OCI-LY1 (cell line): ENCODE measurements at regions not wholly inside any gene's neighbourhood (a gene's known extent, or its start where the extent isn't known, plus 50 kb on each side); places are given as distances from the start of the nearest gene placed in this dataset.

Source experiments
- H2AFZ ChIP-seq: fragments of 200-600 bp; sonication (generic), shearing (Covaris generic); 2 replicates; pipeline ENCODE4 v1.6.0; 2014; ENCODE audit warnings: antibody characterized with exemption, mild to moderate bottlenecking, low read length
- H3F3A ChIP-seq: fragments of 200-600 bp; sonication (generic), shearing (Covaris generic); 2 replicates; pipeline ENCODE4 v1.6.0; 2014; ENCODE audit warnings: mild to moderate bottlenecking, antibody characterized with exemption, low read length, moderate library complexity; ENCODE audit not compliant: insufficient read depth
- H3K27ac ChIP-seq: fragments of 200-600 bp; sonication (generic); 2 replicates; pipeline ENCODE4 v1.5.1; 2014; ENCODE audit warnings: low read length, mixed run types, mild to moderate bottlenecking, low read depth; ENCODE audit not compliant: poor library complexity, severe bottlenecking
- H3K27me3 ChIP-seq: fragments of 200-600 bp; sonication (generic); 2 replicates; pipeline ENCODE4 v1.6.0; 2014; ENCODE audit warnings: antibody characterized with exemption, mild to moderate bottlenecking, low read length, moderate library complexity; ENCODE audit not compliant: insufficient read depth
- H3K36me3 ChIP-seq: fragments of 200-600 bp; sonication (generic); 2 replicates; pipeline ENCODE4 v1.6.1; 2014; ENCODE audit warnings: mild to moderate bottlenecking, antibody characterized with exemption, low read length, moderate library complexity, mixed read lengths; ENCODE audit not compliant: insufficient read depth
- H3K4me1 ChIP-seq: fragments of 200-600 bp; sonication (generic); 2 replicates; pipeline ENCODE4 v1.5.1; 2014; ENCODE audit warnings: mild to moderate bottlenecking, low read length, moderate library complexity; ENCODE audit not compliant: insufficient read depth, severe bottlenecking
- H3K4me2 ChIP-seq: fragments of 200-600 bp; sonication (generic), shearing (Covaris generic); 2 replicates; pipeline ENCODE4 v1.6.1; 2014; ENCODE audit warnings: low read length
- H3K4me3 ChIP-seq: fragments of 200-600 bp; sonication (generic); 2 replicates; pipeline ENCODE4 v1.5.1; 2014; ENCODE audit warnings: low read length, low read depth, mild to moderate bottlenecking, mixed read lengths; ENCODE audit not compliant: poor library complexity, severe bottlenecking
- H3K79me2 ChIP-seq: fragments of 200-600 bp; shearing (Covaris generic); 2 replicates; pipeline ENCODE4 v1.6.1; 2016; ENCODE audit warnings: mixed run types, low read length, mixed read lengths; ENCODE audit not compliant: insufficient read depth
- H3K9ac ChIP-seq: fragments of 200-600 bp; sonication (generic), shearing (Covaris generic); 2 replicates; pipeline ENCODE4 v1.6.1; 2014; ENCODE audit warnings: mild to moderate bottlenecking, low read length, mixed read lengths
- H3K9me2 ChIP-seq: fragments of 200-600 bp; sonication (generic), shearing (Covaris generic); 2 replicates; pipeline ENCODE4 v1.6.1; 2014; ENCODE audit warnings: low read depth, mild to moderate bottlenecking, low read length, mixed read lengths
- H3K9me3 ChIP-seq: fragments of 200-600 bp; shearing (Covaris generic); 2 replicates; pipeline ENCODE4 v1.6.1; 2014; ENCODE audit warnings: low read length, mixed read lengths
- H4K20me1 ChIP-seq: fragments of 200-600 bp; sonication (generic), shearing (Covaris generic); 2 replicates; pipeline ENCODE4 v1.6.0; 2016; ENCODE audit warnings: mild to moderate bottlenecking, low read length; ENCODE audit not compliant: insufficient read depth
- CTCF ChIP-seq: fragments of 200-600 bp; sonication (generic), shearing (Covaris generic); IDR thresholded peaks from 2 replicates; pipeline ENCODE4 v1.5.1; 2017; ENCODE audit warnings: mild to moderate bottlenecking, antibody characterized with exemption, low read length, moderate library complexity, mixed read lengths
- EZH2 ChIP-seq: fragments of 200-600 bp; sonication (generic), shearing (Covaris generic); IDR thresholded peaks from 2 replicates; pipeline ENCODE4 v1.8.0; 2017; ENCODE audit warnings: borderline replicate concordance, mixed run types, mild to moderate bottlenecking, antibody characterized with exemption, low read length, moderate library complexity, mixed read lengths

- Histone ChIP-seq H3K9me2 (no peaks in the 10 kb centered on the region), H3F3A (no peaks in the 10 kb centered on the region), H3K4me1 (no peaks in the 10 kb centered on the region), H3K79me2 (no peaks in the 10 kb centered on the region), H4K20me1 (no peaks in the 10 kb centered on the region), H3K9ac (no peak overlapping the region), H3K36me3 (no peaks in the 10 kb centered on the region), H3K27ac (no peak overlapping the region), H2AFZ (no peak overlapping the region), H3K27me3 (no peaks in the 10 kb centered on the region), H3K4me2 (no peak overlapping the region), H3K9me3 (no peaks in the 10 kb centered on the region), H3K4me3 (no peak overlapping the region)
- TF ChIP-seq CTCF (no peak), EZH2 (no peak)
Measured at GRCh38 chr6:120779441-120779840, 554.8 kb downstream of the TBC1D32 start.

- Histone ChIP-seq H3K9me3 (no peaks in the 10 kb centered on the region), H3K27me3 (no peaks in the 10 kb centered on the region), H4K20me1 (no peaks in the 10 kb centered on the region), H3K9ac (no peak overlapping the region), H3K79me2 (no peaks in the 10 kb centered on the region), H2AFZ (no peak overlapping the region), H3K4me1 (no peaks in the 10 kb centered on the region), H3F3A (no peaks in the 10 kb centered on the region), H3K36me3 (no peaks in the 10 kb centered on the region), H3K4me3 (no peak overlapping the region), H3K27ac (no peak overlapping the region), H3K9me2 (no peaks in the 10 kb centered on the region), H3K4me2 (no peak overlapping the region)
- no peak for TF ChIP-seq CTCF
- no peak for TF ChIP-seq EZH2
Measured at GRCh38 chr6:120775698-120776097, 558.6 kb downstream of the TBC1D32 start.

GRCh38 chr6:120774275-120774674, 560.0 kb downstream of the TBC1D32 start:
- Histone ChIP-seq H4K20me1 (no peaks in the 10 kb centered on the region), H3K4me3 (no peak overlapping the region), H3K9me2 (no peaks in the 10 kb centered on the region), H3F3A (no peaks in the 10 kb centered on the region), H3K9ac (no peak overlapping the region), H3K9me3 (no peaks in the 10 kb centered on the region), H3K36me3 (no peaks in the 10 kb centered on the region), H3K27me3 (no peaks in the 10 kb centered on the region), H2AFZ (no peak overlapping the region), H3K4me1 (no peaks in the 10 kb centered on the region), H3K27ac (no peak overlapping the region), H3K79me2 (no peaks in the 10 kb centered on the region), H3K4me2 (no peak overlapping the region)
- TF ChIP-seq EZH2 (no peak), CTCF (no peak)
